ENCODE measurements at regions not wholly inside any gene's neighbourhood (a gene's known extent, or its start where the extent isn't known, plus 50 kb on each side); places are given as distances from the start of the nearest gene placed in this dataset.

DNA sequence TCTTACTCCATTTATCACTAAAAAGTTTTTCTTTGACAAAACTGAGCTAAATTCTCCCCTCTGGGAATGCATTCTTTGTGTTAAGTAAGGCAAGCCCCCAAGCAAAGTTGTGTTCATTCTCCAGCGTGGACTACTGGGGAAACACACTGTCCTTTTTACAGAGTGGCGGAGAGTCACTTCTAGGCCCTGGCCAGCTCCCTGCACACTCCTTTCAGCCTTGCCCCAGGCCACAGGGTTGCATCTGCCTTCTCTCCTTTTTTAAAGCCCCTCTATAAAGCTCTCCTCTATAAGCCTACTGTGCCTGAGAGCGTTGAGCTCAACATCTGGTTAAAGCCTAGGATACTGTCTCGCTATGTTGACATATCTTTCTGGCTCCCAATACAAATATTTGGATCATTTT, 803.4 kb downstream of the PCDH17 start:
- DNase-seq (ENCODE audit: low read depth in 1 of 2, low spot score in 1 of 2): no peak
- Histone ChIP-seq H3K27ac (replicated peaks) (no peak overlapping the region), H3K27me3 (ENCODE audit: insufficient read depth, poor library complexity, severe bottlenecking) (no peaks in the 10 kb centered on the region), H3K4me3 (replicated peaks; ENCODE audit: insufficient read depth, low read length) (no peak overlapping the region)
- TF ChIP-seq POLR2AphosphoS5 (IDR thresholded peaks at IDR 0.05; ENCODE audit: low read depth) (no peak), SPI1 (IDR thresholded peaks at IDR 0.05; ENCODE audit: borderline replicate concordance, low read depth) (no peak), GABPA (IDR thresholded peaks at IDR 0.05; ENCODE audit: low read depth) (no peak)
- TF ChIP-seq, protein P1, sequence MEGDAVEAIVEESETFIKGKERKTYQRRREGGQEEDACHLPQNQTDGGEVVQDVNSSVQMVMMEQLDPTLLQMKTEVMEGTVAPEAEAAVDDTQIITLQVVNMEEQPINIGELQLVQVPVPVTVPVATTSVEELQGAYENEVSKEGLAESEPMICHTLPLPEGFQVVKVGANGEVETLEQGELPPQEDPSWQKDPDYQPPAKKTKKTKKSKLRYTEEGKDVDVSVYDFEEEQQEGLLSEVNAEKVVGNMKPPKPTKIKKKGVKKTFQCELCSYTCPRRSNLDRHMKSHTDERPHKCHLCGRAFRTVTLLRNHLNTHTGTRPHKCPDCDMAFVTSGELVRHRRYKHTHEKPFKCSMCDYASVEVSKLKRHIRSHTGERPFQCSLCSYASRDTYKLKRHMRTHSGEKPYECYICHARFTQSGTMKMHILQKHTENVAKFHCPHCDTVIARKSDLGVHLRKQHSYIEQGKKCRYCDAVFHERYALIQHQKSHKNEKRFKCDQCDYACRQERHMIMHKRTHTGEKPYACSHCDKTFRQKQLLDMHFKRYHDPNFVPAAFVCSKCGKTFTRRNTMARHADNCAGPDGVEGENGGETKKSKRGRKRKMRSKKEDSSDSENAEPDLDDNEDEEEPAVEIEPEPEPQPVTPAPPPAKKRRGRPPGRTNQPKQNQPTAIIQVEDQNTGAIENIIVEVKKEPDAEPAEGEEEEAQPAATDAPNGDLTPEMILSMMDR (IDR thresholded peaks at IDR 0.05; ENCODE audit: insufficient read depth, low read length): no peak
- TF ChIP-seq, protein P2, sequence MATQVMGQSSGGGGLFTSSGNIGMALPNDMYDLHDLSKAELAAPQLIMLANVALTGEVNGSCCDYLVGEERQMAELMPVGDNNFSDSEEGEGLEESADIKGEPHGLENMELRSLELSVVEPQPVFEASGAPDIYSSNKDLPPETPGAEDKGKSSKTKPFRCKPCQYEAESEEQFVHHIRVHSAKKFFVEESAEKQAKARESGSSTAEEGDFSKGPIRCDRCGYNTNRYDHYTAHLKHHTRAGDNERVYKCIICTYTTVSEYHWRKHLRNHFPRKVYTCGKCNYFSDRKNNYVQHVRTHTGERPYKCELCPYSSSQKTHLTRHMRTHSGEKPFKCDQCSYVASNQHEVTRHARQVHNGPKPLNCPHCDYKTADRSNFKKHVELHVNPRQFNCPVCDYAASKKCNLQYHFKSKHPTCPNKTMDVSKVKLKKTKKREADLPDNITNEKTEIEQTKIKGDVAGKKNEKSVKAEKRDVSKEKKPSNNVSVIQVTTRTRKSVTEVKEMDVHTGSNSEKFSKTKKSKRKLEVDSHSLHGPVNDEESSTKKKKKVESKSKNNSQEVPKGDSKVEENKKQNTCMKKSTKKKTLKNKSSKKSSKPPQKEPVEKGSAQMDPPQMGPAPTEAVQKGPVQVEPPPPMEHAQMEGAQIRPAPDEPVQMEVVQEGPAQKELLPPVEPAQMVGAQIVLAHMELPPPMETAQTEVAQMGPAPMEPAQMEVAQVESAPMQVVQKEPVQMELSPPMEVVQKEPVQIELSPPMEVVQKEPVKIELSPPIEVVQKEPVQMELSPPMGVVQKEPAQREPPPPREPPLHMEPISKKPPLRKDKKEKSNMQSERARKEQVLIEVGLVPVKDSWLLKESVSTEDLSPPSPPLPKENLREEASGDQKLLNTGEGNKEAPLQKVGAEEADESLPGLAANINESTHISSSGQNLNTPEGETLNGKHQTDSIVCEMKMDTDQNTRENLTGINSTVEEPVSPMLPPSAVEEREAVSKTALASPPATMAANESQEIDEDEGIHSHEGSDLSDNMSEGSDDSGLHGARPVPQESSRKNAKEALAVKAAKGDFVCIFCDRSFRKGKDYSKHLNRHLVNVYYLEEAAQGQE (IDR thresholded peaks at IDR 0.05; ENCODE audit: insufficient replicate concordance, low read depth): no peak

DNA sequence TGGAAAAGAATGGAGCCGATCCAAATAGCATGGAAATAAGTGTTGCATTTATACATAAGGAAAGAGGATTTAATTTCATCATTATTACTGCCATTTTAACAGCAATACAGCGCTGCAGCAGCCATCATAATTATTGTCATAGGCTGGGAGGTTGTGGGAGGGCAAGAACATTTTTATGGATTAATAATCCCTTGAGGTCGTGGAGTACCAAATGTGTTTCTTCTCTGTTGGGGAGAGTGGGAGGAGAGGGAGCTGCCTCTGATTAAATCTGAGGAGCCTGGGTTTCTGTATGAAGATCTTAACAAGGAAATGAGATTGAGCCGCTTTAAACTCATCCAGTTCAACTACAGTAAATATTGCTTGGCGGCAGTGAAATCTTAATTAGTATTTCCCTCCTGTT, 805.9 kb downstream of the PCDH17 start:
- no peak overlapping the region for H3K27ac ChIP-seq (replicated peaks)
- no peak for DNase-seq (ENCODE audit: low read depth in 1 of 2, low spot score in 1 of 2)
- no peak overlapping the region for H3K4me3 ChIP-seq (replicated peaks; ENCODE audit: insufficient read depth, low read length)
- TF ChIP-seq POLR2AphosphoS5 (IDR thresholded peaks at IDR 0.05; ENCODE audit: low read depth): no peak
- no peak for TF ChIP-seq GABPA (IDR thresholded peaks at IDR 0.05; ENCODE audit: low read depth)
- TF ChIP-seq SPI1 (IDR thresholded peaks at IDR 0.05; ENCODE audit: borderline replicate concordance, low read depth): no peak
- TF ChIP-seq, protein P1 (IDR thresholded peaks at IDR 0.05; ENCODE audit: insufficient read depth, low read length): no peak
- TF ChIP-seq, protein P2 (IDR thresholded peaks at IDR 0.05; ENCODE audit: insufficient replicate concordance, low read depth): no peak
- H3K27me3 ChIP-seq (ENCODE audit: insufficient read depth, poor library complexity, severe bottlenecking): no peaks in the 10 kb centered on the region

DNA sequence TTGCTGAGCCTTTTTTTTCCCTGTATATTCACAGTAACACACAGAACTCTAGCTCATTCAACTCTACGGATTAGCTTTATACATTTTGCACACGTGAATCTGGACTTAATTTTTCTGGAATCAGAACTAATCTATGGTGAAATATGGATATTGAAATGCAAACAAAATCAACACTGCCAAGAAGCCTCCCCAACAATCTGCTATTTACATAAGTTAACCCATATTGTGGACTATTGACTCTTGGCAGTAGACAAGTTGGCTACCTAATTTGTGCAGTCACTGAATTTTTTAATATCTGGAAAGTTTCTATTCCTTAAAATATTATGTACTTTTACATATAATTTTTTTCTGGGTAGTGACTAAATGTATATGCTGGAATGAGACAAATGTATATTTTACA, 815.4 kb downstream of the PCDH17 start:
- TF ChIP-seq SPI1 (IDR thresholded peaks at IDR 0.05; ENCODE audit: borderline replicate concordance, low read depth): no peak
- TF ChIP-seq, protein P1 (IDR thresholded peaks at IDR 0.05; ENCODE audit: insufficient read depth, low read length): no peak
- no peak for TF ChIP-seq GABPA (IDR thresholded peaks at IDR 0.05; ENCODE audit: low read depth)
- no peak for TF ChIP-seq POLR2AphosphoS5 (IDR thresholded peaks at IDR 0.05; ENCODE audit: low read depth)
- TF ChIP-seq, protein P2 (IDR thresholded peaks at IDR 0.05; ENCODE audit: insufficient replicate concordance, low read depth): no peak
- Histone ChIP-seq H3K4me3 (replicated peaks; ENCODE audit: insufficient read depth, low read length) (no peak overlapping the region), H3K27me3 (ENCODE audit: insufficient read depth, poor library complexity, severe bottlenecking) (peaks cover 2% of the 10 kb centered on the region), H3K27ac (replicated peaks) (no peak overlapping the region)
- no peak for DNase-seq (ENCODE audit: low read depth in 1 of 2, low spot score in 1 of 2)

All from HL-60 (cell line).